ENCODE measurements at regions not wholly inside any gene's neighbourhood (a gene's known extent, or its start where the extent isn't known, plus 50 kb on each side); places are given as distances from the start of the nearest gene placed in this dataset.

GRCh38 chr12:13316587-13317246, 120.2 kb downstream of the EMP1 start:
- no peak overlapping the region for H2BK5ac ChIP-seq (ENCODE audit: low read depth, low read length, poor library complexity, severe bottlenecking)
- dilution Hi-C loops (cut with HindIII; ENCODE audit: low sequenced_read_pairs, unreplicated experiment) (no loop called here), in situ Hi-C loops (cut with MboI; ENCODE audit: low sequenced_read_pairs) (no loop called here), intact Hi-C loops (cut with micrococcal nuclease) (no loop called here)
- H2AFZ ChIP-seq (replicated peaks; ENCODE audit: low read length, poor library complexity): no peak overlapping the region
- H4K20me1 ChIP-seq (ENCODE audit: insufficient read depth, low read length): no peaks in the 10 kb centered on the region
- H4K8ac ChIP-seq (ENCODE audit: low read depth in 2 of 2, low read length in 2 of 2): no peak overlapping the region
- no peak overlapping the region for H3K23ac ChIP-seq (ENCODE audit: low read depth, low read length)
- no peak overlapping the region for H3K27ac ChIP-seq (ENCODE audit: insufficient read depth, low read length)
- no peak overlapping the region for H3K4me2 ChIP-seq (ENCODE audit: low read depth, low read length)
- H2AK9ac ChIP-seq (replicated peaks; ENCODE audit: low read depth, low read length, poor library complexity): no peak overlapping the region
- no peak for TF ChIP-seq CTCF (conservative IDR thresholded peaks at IDR 0.05; ENCODE audit: low read depth, low read length)
- TF ChIP-seq CHD1 (IDR thresholded peaks at IDR 0.05; ENCODE audit: low read depth, low read length): no peak
- TF ChIP-seq, protein P1, sequence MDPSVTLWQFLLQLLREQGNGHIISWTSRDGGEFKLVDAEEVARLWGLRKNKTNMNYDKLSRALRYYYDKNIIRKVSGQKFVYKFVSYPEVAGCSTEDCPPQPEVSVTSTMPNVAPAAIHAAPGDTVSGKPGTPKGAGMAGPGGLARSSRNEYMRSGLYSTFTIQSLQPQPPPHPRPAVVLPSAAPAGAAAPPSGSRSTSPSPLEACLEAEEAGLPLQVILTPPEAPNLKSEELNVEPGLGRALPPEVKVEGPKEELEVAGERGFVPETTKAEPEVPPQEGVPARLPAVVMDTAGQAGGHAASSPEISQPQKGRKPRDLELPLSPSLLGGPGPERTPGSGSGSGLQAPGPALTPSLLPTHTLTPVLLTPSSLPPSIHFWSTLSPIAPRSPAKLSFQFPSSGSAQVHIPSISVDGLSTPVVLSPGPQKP (IDR thresholded peaks at IDR 0.05; ENCODE audit: borderline replicate concordance, low read depth, low read length): no peak
- TF ChIP-seq RAD21 (IDR thresholded peaks at IDR 0.05; ENCODE audit: low read length): no peak
- no peak for TF ChIP-seq RFX5 (IDR thresholded peaks at IDR 0.05; ENCODE audit: low read depth, low read length)
- no peak for TF ChIP-seq MXI1 (IDR thresholded peaks at IDR 0.05; ENCODE audit: borderline replicate concordance, low read depth, low read length)
- TF ChIP-seq BHLHE40 (IDR thresholded peaks at IDR 0.05; ENCODE audit: low read depth, low read length): no peak
- no peak for TF ChIP-seq SMC3 (IDR thresholded peaks at IDR 0.05; ENCODE audit: low read depth, low read length)
- TF ChIP-seq RCOR1 (IDR thresholded peaks at IDR 0.05; ENCODE audit: insufficient replicate concordance, low read length): no peak
- no peak for TF ChIP-seq POLR2A (IDR thresholded peaks at IDR 0.05; ENCODE audit: low read depth, low read length)
- no peak for TF ChIP-seq MAZ (IDR thresholded peaks at IDR 0.05; ENCODE audit: borderline replicate concordance, low read depth, low read length)
- TF ChIP-seq NFE2L2 (IDR thresholded peaks at IDR 0.05; ENCODE audit: low read depth, low read length): no peak
- no peak for TF ChIP-seq MAFK (IDR thresholded peaks at IDR 0.05; ENCODE audit: low read depth, low read length)
- H3K9ac ChIP-seq (ENCODE audit: low read depth, low read length): no peak overlapping the region
- ChIA-PET CTCF (no interaction called here), POLR2A (ENCODE audit: unreplicated experiment) (no interaction called here)
- H2AK5ac ChIP-seq (ENCODE audit: low read depth, low read length): no peak overlapping the region
- no peak overlapping the region for H2BK20ac ChIP-seq (ENCODE audit: low read depth, low read length)
- no peak overlapping the region for H3K4me3 ChIP-seq (ENCODE audit: insufficient read depth, low read depth, low read length)
- no peaks in the 10 kb centered on the region for H3K4me1 ChIP-seq (ENCODE audit: control insufficient read depth, insufficient read depth, low read length)
- no peaks in the 10 kb centered on the region for H3K36me3 ChIP-seq (ENCODE audit: control insufficient read depth, insufficient read depth, low read length)
- H3K9me3 ChIP-seq (ENCODE audit: control insufficient read depth, insufficient read depth, low read length): no peaks in the 10 kb centered on the region
- 60% methylated on average over 1 of the region's 7 CpGs; no CpG with 5 or more reads in 1 of the 2 experiments for WGBS, 2 experiments (ENCODE audit: extremely low coverage in 2 of 2, insufficient read length in 1 of 2)
- no peak overlapping the region for H4K91ac ChIP-seq (ENCODE audit: insufficient read depth, low read depth, low read length)
- no peaks in the 10 kb centered on the region for H3K79me1 ChIP-seq (ENCODE audit: low read depth in 1 of 2, low read length in 2 of 2)
- no peak overlapping the region for H4K5ac ChIP-seq (ENCODE audit: low read depth, low read length)
- ATAC-seq (ENCODE audit: low read depth) (no peak), DNase-seq (no peak)
- H2BK15ac ChIP-seq (ENCODE audit: low read depth, low read length): no peak overlapping the region
- H3K4ac ChIP-seq (ENCODE audit: low read depth, low read length): no peak overlapping the region
- H3K9me1 ChIP-seq (ENCODE audit: insufficient read depth, low read length): no peaks in the 10 kb centered on the region
- H3K14ac ChIP-seq (replicated peaks; ENCODE audit: low read depth, low read length): no peak overlapping the region
- no peaks in the 10 kb centered on the region; the same call in 1 of the 2 replicates for H3K27me3 ChIP-seq (ENCODE audit: control insufficient read depth, insufficient read depth, low read length)
- BruUV-seq (replicated peaks): no TSS peak
- H3K56ac ChIP-seq (ENCODE audit: extremely low read depth, insufficient read depth, low read length): no peak overlapping the region
- H3K18ac ChIP-seq (ENCODE audit: low read depth, low read length): no peak overlapping the region
- H2BK120ac ChIP-seq (ENCODE audit: low read depth, low read length): no peak overlapping the region

All from IMR-90 (cell line).